ENCODE measurements at regions not wholly inside any gene's neighbourhood (a gene's known extent, or its start where the extent isn't known, plus 50 kb on each side); places are given as distances from the start of the nearest gene placed in this dataset.

DNA sequence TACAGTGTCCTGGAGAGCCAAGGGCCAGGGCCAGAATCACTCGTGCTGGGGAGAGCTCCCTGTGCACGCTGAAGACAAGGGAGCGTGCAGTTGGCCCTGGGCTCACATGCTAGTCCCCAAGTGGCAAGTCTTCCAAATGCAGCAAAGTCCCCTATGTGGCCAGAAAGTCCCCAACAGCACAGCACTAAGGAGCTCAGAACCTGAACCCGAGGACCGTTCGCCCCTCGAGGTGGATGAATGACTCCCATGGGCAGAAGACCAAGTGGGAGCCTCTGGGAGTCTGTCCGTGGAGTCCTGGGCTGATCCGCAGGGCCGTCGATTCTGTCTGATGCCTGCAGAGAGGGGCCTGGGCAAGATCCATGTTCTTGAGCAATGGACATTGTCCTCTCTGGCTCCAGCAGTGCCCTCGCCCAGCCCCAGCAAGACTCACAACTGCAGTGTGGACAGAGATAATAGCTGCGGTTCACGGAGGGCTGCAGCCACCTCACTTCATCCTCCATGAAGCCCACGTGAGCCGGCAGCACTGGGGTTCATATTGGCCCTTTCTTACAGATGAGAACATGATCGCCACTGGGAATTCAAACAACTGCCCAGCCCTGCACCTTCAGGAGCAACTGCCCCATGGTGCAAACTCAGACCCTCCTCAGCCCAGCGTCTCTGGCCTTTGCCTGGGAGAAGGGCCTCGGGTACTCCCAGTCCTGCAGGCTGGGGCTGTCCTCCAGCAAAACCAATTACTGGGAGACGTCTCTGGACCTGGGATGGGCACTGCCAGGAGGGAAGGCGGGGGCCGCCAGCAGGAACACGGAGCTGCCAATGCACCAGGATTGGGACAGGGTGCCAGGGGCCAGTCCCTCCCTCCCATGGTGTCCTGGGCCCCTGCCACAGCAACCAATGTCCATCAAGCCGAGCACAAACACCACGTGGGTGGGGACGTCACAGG, 243.7 kb downstream of the NPHP4 start:
- no peak for DNase-seq

GRCh38 chr1:5747426-5748285, 244.6 kb downstream of the NPHP4 start:
- DNase-seq = no peak

- DNase-seq = no peak
These were observed 245.4 kb downstream of the NPHP4 start for GRCh38 chr1:5746611-5747425.

- peak; percentile 75 for DNase-seq
These were observed 246.2 kb downstream of the NPHP4 start for GRCh38 chr1:5745800-5746610.

DNA sequence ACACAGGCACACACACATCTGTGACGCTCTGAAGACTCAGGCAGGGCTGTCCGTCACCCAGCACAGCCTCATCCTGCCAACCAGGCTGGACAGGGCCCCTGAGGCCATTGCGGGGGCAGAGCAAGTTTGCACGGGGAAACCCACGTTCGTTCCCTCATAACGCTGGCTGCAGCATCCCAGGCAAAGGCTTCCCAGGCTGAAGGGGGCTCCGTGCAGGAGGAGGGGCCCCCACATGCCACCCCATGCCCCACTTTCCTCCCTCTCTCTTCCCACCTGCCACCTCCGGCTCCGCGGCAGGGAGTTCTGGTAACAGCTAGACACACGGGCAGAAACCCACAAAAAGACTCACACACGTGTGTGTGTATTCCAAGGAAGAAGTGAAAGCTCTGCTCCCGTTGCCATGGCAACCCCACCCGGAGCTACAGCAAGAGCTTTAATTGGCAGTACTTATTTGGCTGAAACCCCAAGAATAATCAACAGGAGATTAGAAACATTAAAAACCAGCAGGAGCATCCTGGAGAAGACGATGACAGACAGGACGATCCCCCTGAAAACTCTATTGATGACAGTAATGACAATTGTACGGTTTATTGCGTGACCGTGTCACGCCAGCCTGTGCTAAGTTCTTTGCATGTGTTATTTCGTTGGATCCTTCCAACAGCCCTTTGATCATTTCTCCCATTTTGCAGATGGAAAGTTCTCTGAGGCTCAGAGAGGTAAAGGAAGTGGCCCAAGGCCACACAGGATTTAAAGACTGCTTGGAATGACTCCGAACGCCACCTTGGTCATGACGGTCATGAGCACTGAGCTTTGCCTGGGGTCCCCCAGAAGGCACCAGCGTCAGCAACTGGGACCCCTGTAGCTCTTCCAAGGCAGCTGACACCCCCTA, 247.1 kb downstream of the NPHP4 start:
- DNase-seq = no peak

- DNase-seq = no peak
These were observed 247.9 kb downstream of the NPHP4 start for GRCh38 chr1:5744341-5744740.

GRCh38 chr1:5743435-5744095, 248.7 kb downstream of the NPHP4 start:
- no peak for DNase-seq

GRCh38 chr1:5742801-5743200, 249.4 kb downstream of the NPHP4 start:
- no peak for DNase-seq

DNA sequence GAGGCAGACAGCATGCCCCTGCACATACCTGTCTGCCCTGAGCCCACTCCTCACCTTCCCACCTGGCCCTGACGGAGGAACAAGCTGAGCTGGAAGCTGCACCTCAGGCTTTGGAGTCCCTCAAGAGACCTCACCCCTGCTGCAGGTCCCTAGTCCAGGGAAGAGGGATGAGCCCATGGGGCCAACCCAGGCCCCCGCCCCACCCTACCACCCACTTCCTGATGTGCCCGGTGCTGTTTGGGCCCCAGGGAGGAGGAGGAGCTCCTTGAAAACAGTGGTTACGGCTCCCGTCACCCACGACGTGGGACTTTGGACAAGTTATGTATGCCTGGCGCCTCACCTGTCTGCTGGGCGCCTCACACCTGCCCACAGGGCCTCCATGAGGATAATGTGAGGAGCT, 250.2 kb downstream of the NPHP4 start:
- no peak for DNase-seq

DNA sequence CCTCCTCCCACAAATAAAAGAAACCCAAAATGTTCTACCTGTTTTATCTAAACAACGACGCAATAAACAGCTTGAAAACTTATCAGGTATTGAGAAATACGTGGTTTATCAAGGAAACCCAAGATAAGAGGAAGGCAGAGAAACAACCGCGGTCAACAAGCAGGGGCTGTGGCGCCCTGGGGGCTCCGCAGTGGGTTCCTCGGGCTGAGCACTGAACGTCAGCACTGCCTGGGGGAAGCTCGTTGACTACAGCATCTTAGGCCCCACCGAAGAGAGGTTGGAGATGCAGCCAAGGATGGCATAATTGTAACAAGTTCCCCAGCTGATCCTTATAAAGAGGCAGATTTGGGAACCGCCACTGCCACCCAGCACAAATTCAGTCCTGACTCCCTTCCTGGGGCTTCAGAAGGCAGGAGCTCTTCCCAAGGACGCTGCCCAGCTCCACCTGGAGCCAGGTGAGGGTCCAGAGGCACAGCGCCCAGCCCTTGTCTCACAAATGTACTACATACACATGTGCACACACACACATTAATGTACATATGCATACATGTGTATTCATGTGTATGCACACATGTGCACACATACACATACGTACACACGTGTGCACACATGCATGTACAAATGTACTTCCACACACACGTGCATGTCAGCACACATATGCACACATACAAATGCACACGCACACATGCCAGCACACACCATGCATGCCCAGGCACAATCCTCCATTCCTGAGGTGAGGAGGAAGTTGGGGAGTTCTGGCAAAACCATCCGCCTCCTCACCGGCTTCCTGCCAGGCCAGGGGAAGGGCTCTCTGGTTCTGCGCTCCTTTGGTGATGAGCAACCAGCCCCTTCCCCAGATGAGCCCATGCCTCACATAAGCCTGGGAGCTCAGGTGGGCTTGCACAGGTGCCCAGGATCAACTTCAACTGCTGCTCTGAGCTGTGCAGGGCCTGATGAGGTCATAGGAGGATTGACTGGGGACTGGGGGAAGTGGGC, 251.1 kb downstream of the NPHP4 start:
- peak; percentile 18 for DNase-seq

DNA sequence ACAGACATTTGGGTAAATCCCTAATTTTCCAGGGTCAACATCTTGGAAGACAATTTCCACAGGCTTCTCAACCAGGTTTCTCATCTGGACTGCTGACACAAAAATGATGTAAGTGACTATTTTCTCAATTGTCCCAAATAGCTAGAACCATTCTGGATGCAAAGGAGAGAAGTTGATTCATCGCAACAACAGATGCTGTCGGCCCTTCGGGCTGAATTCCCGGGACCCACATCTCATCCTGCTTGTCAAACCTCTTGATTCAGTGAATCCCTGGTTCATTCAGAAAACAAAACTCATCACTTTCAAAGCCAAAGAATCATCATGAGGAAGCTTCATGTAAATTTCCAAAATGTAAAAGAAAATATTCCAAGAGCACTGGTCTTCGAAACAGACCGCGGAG, 251.8 kb downstream of the NPHP4 start:
- no peak for DNase-seq

DNA sequence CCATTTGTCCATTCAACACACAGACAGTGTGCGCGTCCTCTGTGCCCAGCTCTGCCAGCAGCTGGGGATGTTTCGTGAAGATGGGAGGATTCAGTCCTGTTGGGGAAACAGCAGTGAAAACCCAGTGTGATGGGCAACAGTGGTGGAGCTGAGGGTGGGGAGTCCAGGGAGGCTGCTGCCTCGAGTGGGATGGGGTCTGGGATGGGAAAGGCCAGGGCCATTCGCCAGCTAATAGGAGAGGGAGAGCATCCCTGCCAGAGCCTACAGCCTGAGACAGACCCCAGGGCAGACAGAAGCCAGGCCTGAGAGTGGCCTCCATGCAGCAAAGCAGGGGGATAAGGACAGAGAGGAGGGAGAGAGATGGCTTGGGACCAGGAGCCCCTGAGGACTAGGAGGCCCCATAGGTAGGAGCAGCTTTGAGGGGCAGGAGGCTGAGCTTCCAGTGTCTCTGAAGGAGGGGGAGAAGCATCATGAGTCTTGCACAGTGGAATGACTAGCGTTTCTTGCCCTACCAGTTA, 252.6 kb downstream of the NPHP4 start:
- no peak for DNase-seq

DNA sequence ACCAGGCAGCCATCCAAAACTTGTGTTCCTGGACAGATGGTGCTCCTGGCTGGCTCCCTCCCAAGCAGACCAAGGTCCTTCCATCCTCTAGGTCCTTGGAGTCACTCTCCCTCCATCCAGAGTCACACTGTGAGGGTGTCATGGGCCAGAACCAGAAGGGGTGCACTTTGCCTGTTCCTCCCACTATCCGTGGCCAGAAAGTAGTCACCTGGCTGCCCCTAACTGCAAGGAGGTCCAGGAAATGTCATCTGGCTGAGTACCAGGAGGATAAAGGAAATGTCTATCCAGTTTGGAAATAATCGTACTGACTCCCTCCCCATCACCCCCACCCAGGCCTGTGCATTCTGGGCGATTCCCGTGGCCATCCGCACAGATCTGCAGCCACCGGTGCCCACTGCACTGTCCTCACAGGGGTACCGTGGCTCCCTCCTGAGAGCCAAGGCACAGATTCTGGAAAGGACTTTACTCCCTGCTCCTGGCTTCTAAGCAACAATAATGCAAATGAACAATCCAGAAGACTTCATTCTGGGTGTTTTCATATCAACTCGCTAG, 253.2 kb downstream of the NPHP4 start:
- no peak for DNase-seq

GRCh38 chr1:5737081-5737480, 255.1 kb downstream of the NPHP4 start:
- no peak for DNase-seq

DNA sequence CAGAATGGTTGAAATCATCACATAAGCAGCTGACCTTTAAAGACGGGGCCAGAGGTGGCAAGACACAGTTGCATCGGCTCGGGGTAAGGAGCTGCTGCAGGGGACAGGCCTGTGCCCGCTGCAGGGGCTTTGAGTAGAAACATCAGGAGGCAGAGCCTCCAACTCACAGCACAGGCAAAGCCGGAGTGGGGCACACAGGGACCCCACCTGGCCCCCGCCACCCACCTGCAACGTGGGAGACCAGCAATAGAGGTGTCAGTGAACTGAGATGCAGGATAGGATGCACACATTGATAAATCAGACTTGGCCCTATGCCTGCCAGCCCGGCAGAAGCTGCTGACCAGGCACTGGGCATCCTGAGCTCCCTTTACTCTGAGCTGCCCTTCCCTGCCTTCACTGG, 257.2 kb downstream of the NPHP4 start:
- DNase-seq = no peak

- no peak for DNase-seq
These were observed 257.8 kb downstream of the NPHP4 start for GRCh38 chr1:5734414-5734813.

DNA sequence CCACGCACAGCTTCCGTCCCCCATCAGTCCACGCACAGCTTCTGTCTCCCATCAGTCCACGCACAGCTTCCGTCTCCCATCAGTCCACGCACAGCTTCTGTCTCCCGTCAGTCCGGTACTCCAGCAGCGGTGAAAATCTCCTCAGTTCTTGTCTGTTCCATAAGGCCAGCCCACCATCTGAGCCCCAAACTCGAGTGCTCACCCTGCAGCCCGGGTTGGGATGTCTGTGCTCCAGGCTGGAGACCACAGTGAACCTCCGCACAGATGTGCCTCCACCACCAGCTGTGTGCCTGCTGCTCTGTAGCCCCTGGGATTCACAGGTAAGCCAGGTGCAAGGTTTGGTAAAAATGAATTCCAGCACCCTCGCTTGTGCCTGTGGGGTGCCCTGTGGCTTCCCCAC, 258.6 kb downstream of the NPHP4 start:
- no peak for DNase-seq

DNA sequence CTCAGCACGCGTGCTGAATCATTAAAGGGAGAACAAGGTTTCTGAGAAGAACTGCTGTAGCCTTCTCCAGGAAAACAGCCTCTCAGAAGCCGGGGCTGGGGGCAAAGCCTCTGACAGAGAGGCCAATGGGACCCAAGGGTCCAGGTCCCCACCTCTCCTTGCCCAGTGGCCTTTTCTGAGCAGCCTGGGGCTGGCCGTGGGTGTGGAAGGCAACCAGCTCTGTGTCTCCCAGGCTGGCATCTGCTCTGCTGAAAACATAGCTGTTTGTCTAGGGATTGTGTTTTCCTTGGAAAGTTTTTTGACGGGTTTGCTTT, 261.2 kb downstream of the NPHP4 start:
- no peak for DNase-seq
